ENCODE measurements at regions not wholly inside any gene's neighbourhood (a gene's known extent, or its start where the extent isn't known, plus 50 kb on each side); places are given as distances from the start of the nearest gene placed in this dataset.

DNA sequence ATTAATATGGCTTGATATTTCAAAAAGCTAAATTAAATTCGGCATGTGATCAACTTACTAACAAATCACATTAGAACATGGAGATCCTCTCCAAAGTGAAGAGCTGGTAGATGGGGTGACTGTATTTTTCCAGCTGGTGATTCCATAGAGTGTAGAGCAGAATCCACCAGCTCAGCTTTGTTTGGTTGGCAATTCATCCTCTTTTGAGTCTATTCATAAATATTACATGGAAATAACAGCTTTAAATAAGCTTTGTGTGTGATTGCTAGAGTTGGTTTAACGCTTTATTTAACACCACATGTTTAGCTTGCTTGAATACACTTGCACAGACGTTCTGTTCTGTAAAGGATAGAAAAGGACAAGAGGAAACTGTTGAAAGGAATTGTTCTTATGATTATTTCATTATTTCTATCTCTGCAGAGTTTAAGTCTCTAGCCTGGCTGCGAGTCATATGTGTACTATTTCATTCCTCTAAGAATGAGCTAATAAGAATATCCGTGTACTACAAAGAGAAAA, 738.3 kb upstream of the KIRREL3 start:
- DNase-seq = no peak
- H3K9me3 ChIP-seq = no peaks in the 10 kb centered on the region
- intact Hi-C loops (cut with DNase I; ENCODE audit: low total_unique reads) = no loop called here
- no peak for TF ChIP-seq CTCF (IDR thresholded peaks at IDR 0.05)
- H3K27ac ChIP-seq = no peak overlapping the region
- H3K4me3 ChIP-seq = no peak overlapping the region
- no peaks in the 10 kb centered on the region for H3K36me3 ChIP-seq
- H3K4me1 ChIP-seq = no peaks in the 10 kb centered on the region
- H3K27me3 ChIP-seq = no peaks in the 10 kb centered on the region

DNA sequence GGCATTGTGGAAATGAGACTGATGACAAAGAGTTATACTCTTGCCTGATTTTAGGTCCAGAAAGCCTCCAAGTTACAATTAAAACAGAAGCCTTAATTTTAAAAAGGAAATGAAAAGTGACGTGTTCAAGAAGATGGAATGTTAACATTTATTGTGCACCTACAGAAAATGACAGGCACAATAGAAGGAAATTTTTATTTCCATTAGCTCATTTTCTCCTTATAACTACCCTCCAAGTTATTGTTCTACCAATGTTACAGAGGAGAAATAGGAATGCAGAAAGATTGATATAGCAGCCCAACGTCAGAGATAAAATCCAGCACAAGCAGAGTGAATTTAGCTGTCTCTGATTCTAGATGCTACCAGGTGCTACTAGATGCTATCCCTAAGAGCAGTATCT, 736.9 kb upstream of the KIRREL3 start:
- Histone ChIP-seq H3K36me3 (no peaks in the 10 kb centered on the region), H3K9me3 (no peaks in the 10 kb centered on the region), H3K4me3 (no peak overlapping the region), H3K27me3 (no peaks in the 10 kb centered on the region), H3K27ac (no peak overlapping the region), H3K4me1 (no peaks in the 10 kb centered on the region)
- no peak for TF ChIP-seq CTCF (IDR thresholded peaks at IDR 0.05)
- no peak for DNase-seq
- intact Hi-C loops (cut with DNase I; ENCODE audit: low total_unique reads) = no loop called here

- DNase-seq = no peak
- H3K4me3 ChIP-seq = no peak overlapping the region
- no peaks in the 10 kb centered on the region for H3K27me3 ChIP-seq
- no peaks in the 10 kb centered on the region for H3K4me1 ChIP-seq
- H3K36me3 ChIP-seq = no peaks in the 10 kb centered on the region
- intact Hi-C loops (cut with DNase I; ENCODE audit: low total_unique reads) = no loop called here
- no peaks in the 10 kb centered on the region for H3K9me3 ChIP-seq
- TF ChIP-seq CTCF (IDR thresholded peaks at IDR 0.05) = no peak
- H3K27ac ChIP-seq = no peak overlapping the region
Measured at GRCh38 chr11:127733552-127733951, 733.0 kb upstream of the KIRREL3 start.

GRCh38 chr11:127726367-127726766, 725.8 kb upstream of the KIRREL3 start:
- intact Hi-C loops (cut with DNase I; ENCODE audit: low total_unique reads) = no loop called here

DNA sequence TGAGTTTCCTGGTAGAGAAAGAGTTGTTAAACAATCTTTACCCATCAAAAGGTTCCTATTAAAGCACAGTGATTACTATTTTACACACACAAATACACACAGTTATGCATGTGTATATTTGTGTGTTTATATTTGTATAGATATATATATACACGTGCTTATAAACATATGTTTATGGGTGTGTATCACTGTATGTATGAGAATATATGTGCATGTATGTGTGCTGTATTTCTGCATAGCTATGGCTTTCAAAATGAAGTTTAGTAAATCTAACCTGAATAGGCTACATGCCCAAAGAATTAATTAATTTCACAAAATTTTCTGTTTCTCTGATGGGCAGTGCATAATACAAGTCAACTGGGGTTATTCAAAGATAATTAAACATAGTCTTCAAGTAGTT, 723.1 kb upstream of the KIRREL3 start:
- no peaks in the 10 kb centered on the region for H3K4me1 ChIP-seq
- no peak for TF ChIP-seq CTCF (IDR thresholded peaks at IDR 0.05)
- H3K9me3 ChIP-seq = no peaks in the 10 kb centered on the region
- intact Hi-C loops (cut with DNase I; ENCODE audit: low total_unique reads) = no loop called here
- DNase-seq = no peak
- no peaks in the 10 kb centered on the region for H3K36me3 ChIP-seq
- H3K4me3 ChIP-seq = no peak overlapping the region
- H3K27ac ChIP-seq = no peak overlapping the region
- H3K27me3 ChIP-seq = no peaks in the 10 kb centered on the region

More at GRCh38 chr11:127726367-127726766, 725.8 kb upstream of the KIRREL3 start:
- Histone ChIP-seq H3K4me1 (no peaks in the 10 kb centered on the region), H3K27ac (no peak overlapping the region), H3K36me3 (no peaks in the 10 kb centered on the region), H3K9me3 (no peaks in the 10 kb centered on the region), H3K27me3 (no peaks in the 10 kb centered on the region), H3K4me3 (no peak overlapping the region)
- TF ChIP-seq CTCF (IDR thresholded peaks at IDR 0.05) = no peak
- DNase-seq = no peak

GRCh38 chr11:127713226-127713625, 712.7 kb upstream of the KIRREL3 start:
- Histone ChIP-seq H3K9me3 (no peaks in the 10 kb centered on the region), H3K27ac (no peak overlapping the region)

More at GRCh38 chr11:127713226-127713625, 712.7 kb upstream of the KIRREL3 start:
- Histone ChIP-seq H3K36me3 (no peaks in the 10 kb centered on the region), H3K4me1 (no peaks in the 10 kb centered on the region), H3K4me3 (no peak overlapping the region), H3K27me3 (no peaks in the 10 kb centered on the region)
- intact Hi-C loops (cut with DNase I; ENCODE audit: low total_unique reads) = no loop called here
- no peak for DNase-seq
- TF ChIP-seq CTCF (IDR thresholded peaks at IDR 0.05) = no peak

Measured in tibial artery (tissue), 4 donors.